ENCODE measurements at regions not wholly inside any gene's neighbourhood (a gene's known extent, or its start where the extent isn't known, plus 50 kb on each side); places are given as distances from the start of the nearest gene placed in this dataset.

- Histone ChIP-seq H2AFZ (ENCODE audit: low read depth, low read length) (no peak overlapping the region), H3K4me1 (ENCODE audit: insufficient read depth, low read length) (peaks cover 6% of the 10 kb centered on the region), H3K9me3 (ENCODE audit: insufficient read depth, low read length, severe bottlenecking) (no peaks in the 10 kb centered on the region), H4K20me1 (ENCODE audit: insufficient read depth, low read length) (no peaks in the 10 kb centered on the region), H3K36me3 (ENCODE audit: insufficient read depth, low read length) (no peaks in the 10 kb centered on the region), H3K4me3 (ENCODE audit: low read depth in 1 of 2, low read length in 2 of 2) (no peak overlapping the region), H3K9ac (ENCODE audit: low read depth, low read length) (no peak overlapping the region), H3K4me2 (ENCODE audit: insufficient read depth, low read length) (no peak overlapping the region), H3K27me3 (ENCODE audit: insufficient read depth, low read length, poor library complexity) (peaks cover 30% of the 10 kb centered on the region), H3K27ac (ENCODE audit: low read length) (no peak overlapping the region), H3K79me2 (ENCODE audit: insufficient read depth, low read length) (no peaks in the 10 kb centered on the region)
- ATAC-seq (ENCODE audit: insufficient read depth, low read depth) (no peak), DNase-seq (no peak)
- TF ChIP-seq CTCF (IDR thresholded peaks at IDR 0.05; ENCODE audit: borderline replicate concordance, extremely low read depth, low read length, poor library complexity, severe bottlenecking) (no peak), EZH2 (IDR thresholded peaks at IDR 0.05; ENCODE audit: borderline replicate concordance, low read depth, low read length, severe bottlenecking) (no peak)
These were observed 60.5 kb upstream of the ARHGAP32 start for GRCh38 chr11:129252621-129253020.

GRCh38 chr11:129251067-129251466, 58.9 kb upstream of the ARHGAP32 start:
- Histone ChIP-seq H3K4me3 (ENCODE audit: low read depth in 1 of 2, low read length in 2 of 2) (no peak overlapping the region), H2AFZ (ENCODE audit: low read depth, low read length) (no peak overlapping the region), H3K9ac (ENCODE audit: low read depth, low read length) (no peak overlapping the region), H3K9me3 (ENCODE audit: insufficient read depth, low read length, severe bottlenecking) (no peaks in the 10 kb centered on the region), H3K27ac (ENCODE audit: low read length) (no peak overlapping the region), H3K36me3 (ENCODE audit: insufficient read depth, low read length) (no peaks in the 10 kb centered on the region), H3K4me2 (ENCODE audit: insufficient read depth, low read length) (no peak overlapping the region), H3K79me2 (ENCODE audit: insufficient read depth, low read length) (no peaks in the 10 kb centered on the region), H4K20me1 (ENCODE audit: insufficient read depth, low read length) (no peaks in the 10 kb centered on the region), H3K27me3 (ENCODE audit: insufficient read depth, low read length, poor library complexity) (peaks cover 24% of the 10 kb centered on the region), H3K4me1 (ENCODE audit: insufficient read depth, low read length) (peaks cover 21% of the 10 kb centered on the region)
- no peak for TF ChIP-seq EZH2 (IDR thresholded peaks at IDR 0.05; ENCODE audit: borderline replicate concordance, low read depth, low read length, severe bottlenecking)
- ATAC-seq (ENCODE audit: insufficient read depth, low read depth): no peak
- no peak for DNase-seq

GRCh38 chr11:129249923-129250322, 57.8 kb upstream of the ARHGAP32 start:
- peaks cover 19% of the 10 kb centered on the region for H3K27me3 ChIP-seq (ENCODE audit: insufficient read depth, low read length, poor library complexity)
- no peak overlapping the region for H3K27ac ChIP-seq (ENCODE audit: low read length)
- no peaks in the 10 kb centered on the region for H3K9me3 ChIP-seq (ENCODE audit: insufficient read depth, low read length, severe bottlenecking)
- H2AFZ ChIP-seq (ENCODE audit: low read depth, low read length): no peak overlapping the region
- ATAC-seq (ENCODE audit: insufficient read depth, low read depth) (no peak), DNase-seq (no peak)
- no peak overlapping the region for H3K4me3 ChIP-seq (ENCODE audit: low read depth in 1 of 2, low read length in 2 of 2)
- H3K79me2 ChIP-seq (ENCODE audit: insufficient read depth, low read length): no peaks in the 10 kb centered on the region
- peaks cover 27% of the 10 kb centered on the region for H3K4me1 ChIP-seq (ENCODE audit: insufficient read depth, low read length)
- TF ChIP-seq EZH2 (IDR thresholded peaks at IDR 0.05; ENCODE audit: borderline replicate concordance, low read depth, low read length, severe bottlenecking) (no peak), CTCF (IDR thresholded peaks at IDR 0.05; ENCODE audit: borderline replicate concordance, extremely low read depth, low read length, poor library complexity, severe bottlenecking) (no peak)
- H3K36me3 ChIP-seq (ENCODE audit: insufficient read depth, low read length): no peaks in the 10 kb centered on the region
- no peaks in the 10 kb centered on the region for H4K20me1 ChIP-seq (ENCODE audit: insufficient read depth, low read length)
- no peak overlapping the region for H3K9ac ChIP-seq (ENCODE audit: low read depth, low read length)
- no peak overlapping the region for H3K4me2 ChIP-seq (ENCODE audit: insufficient read depth, low read length)

DNA sequence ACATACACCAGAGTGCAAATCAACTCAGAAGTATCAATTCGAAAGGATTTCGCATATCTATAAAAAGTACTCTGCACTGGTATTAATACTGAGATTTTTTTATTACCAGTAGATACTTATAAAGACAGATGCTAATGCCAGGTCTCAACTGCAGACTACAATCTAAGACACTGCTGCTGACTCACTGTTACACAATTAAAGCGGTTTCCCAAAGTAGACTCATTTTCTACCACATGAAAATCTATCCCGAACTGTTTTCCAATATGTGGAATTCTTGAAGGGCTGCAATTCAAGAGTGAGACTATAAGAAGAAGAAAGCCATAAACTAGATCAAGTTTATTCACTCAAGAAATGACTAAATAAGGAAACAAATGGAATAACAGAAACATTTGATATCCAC, 57.2 kb upstream of the ARHGAP32 start:
- no peak overlapping the region for H3K27ac ChIP-seq (ENCODE audit: low read length)
- no peak overlapping the region for H3K9ac ChIP-seq (ENCODE audit: low read depth, low read length)
- no peaks in the 10 kb centered on the region for H4K20me1 ChIP-seq (ENCODE audit: insufficient read depth, low read length)
- no peak overlapping the region for H3K4me2 ChIP-seq (ENCODE audit: insufficient read depth, low read length)
- H3K9me3 ChIP-seq (ENCODE audit: insufficient read depth, low read length, severe bottlenecking): no peaks in the 10 kb centered on the region
- H3K79me2 ChIP-seq (ENCODE audit: insufficient read depth, low read length): no peaks in the 10 kb centered on the region
- no peak overlapping the region for H2AFZ ChIP-seq (ENCODE audit: low read depth, low read length)
- H3K4me3 ChIP-seq (ENCODE audit: low read depth in 1 of 2, low read length in 2 of 2): no peak overlapping the region
- TF ChIP-seq CTCF (IDR thresholded peaks at IDR 0.05; ENCODE audit: borderline replicate concordance, extremely low read depth, low read length, poor library complexity, severe bottlenecking) (no peak), EZH2 (IDR thresholded peaks at IDR 0.05; ENCODE audit: borderline replicate concordance, low read depth, low read length, severe bottlenecking) (no peak)
- DNase-seq (no peak), ATAC-seq (ENCODE audit: insufficient read depth, low read depth) (no peak)
- H3K36me3 ChIP-seq (ENCODE audit: insufficient read depth, low read length): no peaks in the 10 kb centered on the region
- peaks cover 27% of the 10 kb centered on the region for H3K4me1 ChIP-seq (ENCODE audit: insufficient read depth, low read length)
- H3K27me3 ChIP-seq (ENCODE audit: insufficient read depth, low read length, poor library complexity): peaks cover 19% of the 10 kb centered on the region

Data from DND-41 (cell line).